Mesenchymal stem cell (in vitro differentiated cells and primary cell): ENCODE measurements at regions not wholly inside any gene's neighbourhood (a gene's known extent, or its start where the extent isn't known, plus 50 kb on each side); places are given as distances from the start of the nearest gene placed in this dataset.

Experiments used
- DNase-seq: peaks from one replicate; pipeline ENCODE4 v3.0.0-alpha.2; 2013
- H2AFZ ChIP-seq: one replicate; pipeline ENCODE4 v1.6.1; 2013; ENCODE audit warnings: low read depth, mild to moderate bottlenecking, control low read depth, inconsistent platforms, low read length, moderate library complexity
- H2AK5ac ChIP-seq: 2 replicates; pipeline ENCODE4 v1.6.1; 2013; ENCODE audit warnings: low read length, moderate library complexity, mild to moderate bottlenecking, inconsistent platforms; ENCODE audit not compliant: severe bottlenecking
- H2BK120ac ChIP-seq: one replicate; pipeline ENCODE4 v1.6.1; 2013; ENCODE audit warnings: low read depth, mild to moderate bottlenecking, inconsistent platforms, low read length, moderate library complexity
- H2BK12ac ChIP-seq, 2 experiments: one replicate each; pipeline ENCODE4 v1.6.1; 2013; ENCODE audit warnings: inconsistent platforms in 2 of 2, low read length in 2 of 2, mild to moderate bottlenecking in 2 of 2, moderate library complexity in 2 of 2, control low read depth in 1 of 2
- H2BK15ac ChIP-seq: one replicate; pipeline ENCODE4 v1.6.1; 2013; ENCODE audit warnings: mild to moderate bottlenecking, low read depth, inconsistent platforms; ENCODE audit not compliant: poor library complexity, severe bottlenecking
- H2BK5ac ChIP-seq: 2 replicates; pipeline ENCODE4 v1.6.1; 2013; ENCODE audit warnings: low read depth, mild to moderate bottlenecking, low read length, control low read depth, inconsistent platforms; ENCODE audit not compliant: poor library complexity, severe bottlenecking
- H3K14ac ChIP-seq, 2 experiments: one replicate each; pipeline ENCODE4 v1.6.1; 2013; ENCODE audit warnings: inconsistent platforms in 2 of 2, low read length in 2 of 2, control low read depth in 1 of 2, mild to moderate bottlenecking in 1 of 2, moderate library complexity in 1 of 2
- H3K18ac ChIP-seq, 2 experiments: one replicate each; pipeline ENCODE4 v1.6.1; 2013; ENCODE audit warnings: inconsistent platforms in 2 of 2, low read length in 2 of 2, control low read depth in 1 of 2, low read depth in 1 of 2, mild to moderate bottlenecking in 1 of 2
- H3K23ac ChIP-seq, 2 experiments: one replicate each; pipeline ENCODE4 v1.6.1; 2013; ENCODE audit warnings: inconsistent platforms in 2 of 2, low read length in 2 of 2, mild to moderate bottlenecking in 2 of 2, moderate library complexity in 2 of 2, control low read depth in 1 of 2
- H3K27ac ChIP-seq: 2 replicates; pipeline ENCODE4 v1.5.1; 2013; ENCODE audit warnings: mild to moderate bottlenecking, moderate library complexity, low read length, control low read depth, inconsistent platforms; ENCODE audit not compliant: poor library complexity, severe bottlenecking
- H3K27me3 ChIP-seq, 2 experiments: 2 replicates each; pipeline versions ENCODE4 v1.6.1 to v1.7.0; 2013; ENCODE audit warnings: low read length in 2 of 2, mild to moderate bottlenecking in 2 of 2, moderate library complexity in 2 of 2, control low read depth in 1 of 2, inconsistent platforms in 1 of 2; ENCODE audit not compliant: control insufficient read depth in 1 of 2, insufficient read depth in 1 of 2
- H3K36me3 ChIP-seq, 2 experiments: 2 replicates each; pipeline versions ENCODE4 v1.6.1 to v1.7.0; 2013; ENCODE audit warnings: low read length in 2 of 2, control low read depth in 1 of 2, inconsistent platforms in 1 of 2, low read depth in 1 of 2, mild to moderate bottlenecking in 1 of 2; ENCODE audit not compliant: insufficient read depth in 2 of 2, control insufficient read depth in 1 of 2
- H3K4ac ChIP-seq, 2 experiments: one replicate each; pipeline ENCODE4 v1.6.1; 2013; ENCODE audit warnings: inconsistent platforms in 2 of 2, low read length in 2 of 2, mild to moderate bottlenecking in 2 of 2, moderate library complexity in 2 of 2, control low read depth in 1 of 2, low read depth in 1 of 2
- H3K4me1 ChIP-seq: 2 replicates; pipeline ENCODE4 v1.6.1; 2013; ENCODE audit warnings: low read depth, low read length, control low read depth; ENCODE audit not compliant: control insufficient read depth, insufficient read depth
- H3K4me2 ChIP-seq: 2 replicates; pipeline ENCODE4 v1.6.1; 2013; ENCODE audit warnings: low read length, mild to moderate bottlenecking, inconsistent platforms; ENCODE audit not compliant: poor library complexity, severe bottlenecking
- H3K4me3 ChIP-seq, 2 experiments: 2 replicates each; pipeline versions ENCODE4 v1.5.1 to v1.7.0; 2013; ENCODE audit warnings: low read length in 2 of 2, mild to moderate bottlenecking in 2 of 2, control low read depth in 1 of 2, low read depth in 1 of 2; ENCODE audit not compliant: insufficient read depth in 1 of 2
- H3K79me1 ChIP-seq: replicated peaks from 2 replicates; pipeline ENCODE4 v1.6.1; 2013; ENCODE audit warnings: mild to moderate bottlenecking, control low read depth, low read length, inconsistent platforms; ENCODE audit not compliant: poor library complexity, severe bottlenecking
- H3K9ac ChIP-seq: 2 replicates; pipeline ENCODE4 v1.7.0; 2013; ENCODE audit warnings: mild to moderate bottlenecking, low read length, moderate library complexity
- H3K9me3 ChIP-seq: 2 replicates; pipeline ENCODE4 v1.7.0; 2013; ENCODE audit warnings: mild to moderate bottlenecking, low read length; ENCODE audit not compliant: control insufficient read depth
- H4K8ac ChIP-seq: one replicate; pipeline ENCODE4 v1.6.1; 2013; ENCODE audit warnings: inconsistent platforms, mild to moderate bottlenecking, low read length, moderate library complexity
- H4K91ac ChIP-seq: one replicate; pipeline ENCODE4 v1.6.1; 2013; ENCODE audit warnings: mild to moderate bottlenecking, low read length, inconsistent platforms
- WGBS: methylation state at CpG from one replicate; pipeline ENCODE4 v1.1.7; 2013; ENCODE audit warnings: mixed read lengths; 5-methylcytosine and 5-hydroxymethylcytosine counted together

GRCh38 chr1:118791094-118791691 lies 196.9 kb downstream of the TBX15 start:
- no peak overlapping the region for H3K4ac ChIP-seq
- H4K91ac ChIP-seq: no peak overlapping the region
- H3K27me3 ChIP-seq: no peaks in the 10 kb centered on the region
- H3K4me3 ChIP-seq: no peak overlapping the region
- DNase-seq: no peak
- no peak overlapping the region for H3K27ac ChIP-seq
- no peak overlapping the region for H2AFZ ChIP-seq
- no peak overlapping the region for H2BK15ac ChIP-seq
- H3K9ac ChIP-seq: no peak overlapping the region
- H3K4me1 ChIP-seq: peaks cover 4% of the 10 kb centered on the region
- H2BK12ac ChIP-seq: no peak overlapping the region
- H3K9me3 ChIP-seq: peaks cover 28% of the 10 kb centered on the region
- H2AK5ac ChIP-seq: no peak overlapping the region
- H3K23ac ChIP-seq: no peak overlapping the region
- H3K14ac ChIP-seq: no peak overlapping the region
- 21% methylated on average over 2 of the region's 2 CpGs for WGBS
- no peaks in the 10 kb centered on the region for H3K79me1 ChIP-seq
- H2BK120ac ChIP-seq: no peak overlapping the region
- no peak overlapping the region for H4K8ac ChIP-seq
- no peaks in the 10 kb centered on the region for H3K36me3 ChIP-seq
- H3K4me2 ChIP-seq: no peak overlapping the region
- H3K18ac ChIP-seq: no peak overlapping the region
- H2BK5ac ChIP-seq: no peak overlapping the region

GRCh38 chr1:118788463-118788862 lies 199.7 kb downstream of the TBX15 start:
- Histone ChIP-seq H2BK15ac (no peak overlapping the region), H2AK5ac (peak overlapping the region; percentile 7), H2BK5ac (no peak overlapping the region), H3K4me2 (no peak overlapping the region), H4K8ac (no peak overlapping the region), H3K36me3 (no peaks in the 10 kb centered on the region), H3K4me1 (peaks cover 6% of the 10 kb centered on the region), H3K23ac (no peak overlapping the region), H2BK12ac (no peak overlapping the region), H3K27ac (peak overlapping the region; percentile 15), H3K9ac (no peak overlapping the region), H3K4me3 (no peak overlapping the region), H2AFZ (no peak overlapping the region), H3K79me1 (no peaks in the 10 kb centered on the region), H4K91ac (no peak overlapping the region), H3K4ac (no peak overlapping the region), H3K14ac (no peak overlapping the region), H2BK120ac (no peak overlapping the region), H3K27me3 (no peaks in the 10 kb centered on the region), H3K18ac (no peak overlapping the region), H3K9me3 (peaks cover 28% of the 10 kb centered on the region)
- 67% methylated on average over 1 of the region's 1 CpG for WGBS
- DNase-seq: no peak

DNA sequence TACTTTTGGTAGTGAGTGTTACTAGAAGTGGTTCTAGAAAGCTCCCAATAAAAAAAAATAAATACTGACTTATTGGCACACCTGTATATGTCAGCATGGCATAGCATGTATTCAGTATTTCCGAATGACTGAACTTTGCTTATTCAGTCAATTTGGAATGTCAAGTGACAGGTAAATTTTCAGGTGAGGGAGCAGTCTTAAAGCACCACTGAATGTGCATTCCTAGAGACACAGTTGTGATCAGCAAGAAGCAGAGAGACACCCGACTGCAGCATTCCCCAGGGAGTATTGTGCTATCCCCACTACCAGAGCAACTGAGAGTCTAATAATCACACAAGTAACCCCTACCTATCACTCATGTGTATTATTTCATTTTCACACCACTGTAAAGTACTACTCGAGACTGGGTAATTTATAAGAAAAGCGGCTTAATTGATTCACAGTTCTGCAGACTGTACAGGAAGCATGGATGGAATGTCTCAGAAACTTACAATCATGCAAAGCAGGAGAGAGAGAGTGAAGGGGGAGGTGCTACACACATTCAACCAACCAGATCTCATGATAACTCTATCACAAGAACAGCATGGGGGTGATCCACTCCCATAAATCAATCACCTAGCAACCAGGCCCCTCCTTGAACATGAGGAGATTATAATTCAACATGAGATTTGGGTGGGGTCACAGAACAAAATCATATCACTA lies 201.5 kb downstream of the TBX15 start:
- Histone ChIP-seq H3K27me3 (no peaks in the 10 kb centered on the region), H3K9me3 (peaks cover 16% of the 10 kb centered on the region), H3K14ac (no peak overlapping the region), H3K4me2 (no peak overlapping the region), H3K4ac (no peak overlapping the region), H4K8ac (no peak overlapping the region), H2BK15ac (no peak overlapping the region), H3K27ac (no peak overlapping the region), H4K91ac (no peak overlapping the region), H3K18ac (no peak overlapping the region), H2AK5ac (peak overlapping the region; percentile 65), H2BK5ac (no peak overlapping the region), H2BK120ac (no peak overlapping the region), H3K79me1 (no peaks in the 10 kb centered on the region), H2BK12ac (no peak overlapping the region), H3K9ac (no peak overlapping the region), H3K4me1 (peaks cover 6% of the 10 kb centered on the region), H3K4me3 (no peak overlapping the region), H3K23ac (no peak overlapping the region), H3K36me3 (no peaks in the 10 kb centered on the region), H2AFZ (no peak overlapping the region)
- 79% methylated on average over 2 of the region's 4 CpGs for WGBS
- no peak for DNase-seq

DNA sequence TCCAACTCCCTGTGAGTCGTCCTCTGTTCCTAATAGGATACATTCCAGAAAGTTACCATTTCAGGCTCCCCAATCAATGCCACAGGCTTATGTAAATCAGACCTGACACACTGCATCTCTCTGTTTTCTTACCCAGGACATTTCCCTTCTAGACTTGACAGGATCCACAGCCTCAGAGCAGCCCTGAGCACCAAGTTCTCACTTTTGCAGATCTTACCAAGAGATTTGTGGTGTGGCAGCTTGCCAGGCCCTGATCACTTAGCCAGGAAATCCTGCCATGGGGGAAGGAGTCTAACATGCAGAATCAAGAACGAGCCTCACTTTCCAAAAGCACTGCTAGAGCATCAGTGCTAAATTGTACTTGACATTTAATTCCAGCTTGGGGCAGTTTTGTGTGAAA lies 202.9 kb downstream of the TBX15 start:
- H3K4ac ChIP-seq: no peak overlapping the region
- H2BK120ac ChIP-seq: no peak overlapping the region
- H2AFZ ChIP-seq: no peak overlapping the region
- no peak overlapping the region for H3K4me3 ChIP-seq
- H4K91ac ChIP-seq: no peak overlapping the region
- no peak overlapping the region for H2BK12ac ChIP-seq
- no peak for DNase-seq
- H3K79me1 ChIP-seq: no peaks in the 10 kb centered on the region
- no peak overlapping the region for H3K18ac ChIP-seq
- WGBS: 61% methylated on average over 2 of the region's 2 CpGs
- no peak overlapping the region for H3K23ac ChIP-seq
- H2AK5ac ChIP-seq: no peak overlapping the region
- H3K27me3 ChIP-seq: no peaks in the 10 kb centered on the region
- H3K14ac ChIP-seq: no peak overlapping the region
- H3K4me1 ChIP-seq: peaks cover 6% of the 10 kb centered on the region
- no peak overlapping the region for H2BK5ac ChIP-seq
- no peak overlapping the region for H4K8ac ChIP-seq
- H3K27ac ChIP-seq: no peak overlapping the region
- H2BK15ac ChIP-seq: no peak overlapping the region
- no peak overlapping the region for H3K4me2 ChIP-seq
- H3K36me3 ChIP-seq: no peaks in the 10 kb centered on the region
- H3K9ac ChIP-seq: no peak overlapping the region
- peaks cover 14% of the 10 kb centered on the region for H3K9me3 ChIP-seq
